Fibroblast of skin of left quadriceps (primary cell): ENCODE measurements at regions not wholly inside any gene's neighbourhood (a gene's known extent, or its start where the extent isn't known, plus 50 kb on each side); places are given as distances from the start of the nearest gene placed in this dataset.

ENCODE experiments used
- DNase-seq, 2 experiments: peaks; one replicate each; pipeline ENCODE4 v3.0.0-alpha.2; 2013; ENCODE audit warnings: low read depth in 2 of 2

DNA sequence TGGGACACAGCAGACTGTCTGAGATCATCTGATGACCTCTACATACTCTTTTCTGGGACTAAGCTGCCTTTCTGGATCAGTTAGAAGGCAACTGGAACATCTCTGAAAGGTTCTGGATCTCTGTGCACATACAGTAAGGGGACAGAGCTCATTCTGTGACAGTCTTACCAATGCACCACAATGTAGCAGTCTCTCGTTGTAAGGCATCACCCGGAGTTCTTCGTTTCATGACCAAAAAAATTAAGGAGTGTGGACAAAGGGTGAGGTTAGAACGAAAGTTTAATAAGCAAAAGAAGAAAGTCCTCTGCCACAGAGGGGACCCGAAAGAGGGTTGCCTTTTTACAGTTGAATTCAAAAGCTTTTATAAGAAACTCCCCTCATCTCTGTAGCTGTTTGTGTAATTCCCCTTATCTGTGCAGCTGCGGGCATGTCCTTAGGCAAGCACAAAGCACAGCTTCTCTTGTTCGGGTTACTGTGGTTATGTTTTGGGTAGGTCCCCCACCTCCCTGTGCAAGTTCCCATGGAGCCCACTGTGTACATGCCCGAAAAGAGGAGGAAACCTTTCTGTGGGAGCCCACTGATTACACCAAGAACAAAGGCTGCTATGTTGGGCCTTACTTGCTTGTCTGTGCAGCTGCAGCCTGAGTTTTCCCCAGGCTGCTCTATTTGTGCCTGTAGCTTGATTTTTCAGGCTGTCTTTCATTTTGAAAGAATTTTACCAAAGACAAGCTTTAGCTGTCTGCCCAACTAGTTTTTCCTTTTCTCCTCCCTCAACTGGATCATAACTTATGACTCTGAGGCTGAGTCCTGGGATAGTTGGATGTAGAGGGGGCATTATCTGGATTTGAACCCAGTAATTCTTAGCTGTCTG, 53.1 kb upstream of the CACNA1E start:
- no peak for DNase-seq
